GM18873 (cell line): ENCODE measurements at regions not wholly inside any gene's neighbourhood (a gene's known extent, or its start where the extent isn't known, plus 50 kb on each side); places are given as distances from the start of the nearest gene placed in this dataset.
"Not testable (repeated sequence)": the region's sequence is repeated elsewhere in the genome, so short reads cannot be mapped to it uniquely, and the experiment has no call there.

ENCODE experiments used
- ATAC-seq: cut with Tn5 transposase; IDR thresholded peaks from one replicate; pipeline ENCODE4 v1.9.1; 2021; ENCODE audit warnings: mild to moderate bottlenecking, moderate library complexity, moderate number of reproducible peaks; ENCODE audit not compliant: unreplicated experiment, low FRiP score

DNA sequence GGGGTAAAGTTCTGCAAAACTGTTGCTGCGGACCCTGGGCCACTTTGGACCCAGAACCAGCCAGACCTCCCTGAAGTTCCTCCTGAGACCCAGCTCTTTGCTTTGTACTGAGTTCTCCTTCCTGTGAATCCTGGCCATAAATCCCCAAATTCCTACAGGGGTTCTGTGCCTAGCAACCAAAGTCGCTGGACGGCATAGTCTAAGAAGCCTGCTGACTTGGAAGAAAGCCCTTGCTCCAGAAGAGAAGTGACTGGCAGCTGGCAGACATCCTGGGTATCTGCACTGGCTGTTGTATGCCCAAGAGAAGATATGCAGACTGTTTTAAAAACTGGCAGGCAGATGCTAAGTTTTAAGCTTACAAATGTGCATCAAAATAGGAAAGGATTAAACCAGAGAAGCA, 99.9 kb upstream of the SLC24A4 start:
- no peak for ATAC-seq

DNA sequence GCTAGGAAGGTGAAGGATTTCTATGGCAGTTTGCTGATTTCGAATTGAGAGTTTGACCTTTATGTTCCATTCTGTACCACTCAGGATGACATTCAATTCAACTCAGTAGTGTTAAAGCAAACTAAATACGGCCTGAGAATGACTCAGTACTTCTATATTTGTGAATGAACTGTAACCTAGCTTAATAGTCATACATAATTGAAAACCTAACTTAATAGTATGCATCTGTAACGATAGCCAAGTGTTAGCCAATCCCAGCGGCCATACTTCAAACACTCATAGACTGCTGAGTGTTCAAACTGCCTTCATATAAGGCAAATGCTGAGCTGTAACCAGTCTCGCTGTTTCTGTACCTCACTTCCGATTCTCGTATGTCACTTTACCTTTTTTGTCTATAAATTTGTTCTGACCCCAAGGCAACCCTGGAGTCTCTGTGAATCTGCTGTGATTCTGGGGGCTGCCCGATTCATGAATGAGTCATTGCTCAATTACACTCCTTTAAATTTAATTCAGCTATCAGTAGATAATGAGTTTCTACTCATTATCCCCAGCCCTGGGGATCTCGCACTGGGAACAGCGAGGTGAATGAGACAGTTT, 98.5 kb upstream of the SLC24A4 start:
- ATAC-seq: no peak

DNA sequence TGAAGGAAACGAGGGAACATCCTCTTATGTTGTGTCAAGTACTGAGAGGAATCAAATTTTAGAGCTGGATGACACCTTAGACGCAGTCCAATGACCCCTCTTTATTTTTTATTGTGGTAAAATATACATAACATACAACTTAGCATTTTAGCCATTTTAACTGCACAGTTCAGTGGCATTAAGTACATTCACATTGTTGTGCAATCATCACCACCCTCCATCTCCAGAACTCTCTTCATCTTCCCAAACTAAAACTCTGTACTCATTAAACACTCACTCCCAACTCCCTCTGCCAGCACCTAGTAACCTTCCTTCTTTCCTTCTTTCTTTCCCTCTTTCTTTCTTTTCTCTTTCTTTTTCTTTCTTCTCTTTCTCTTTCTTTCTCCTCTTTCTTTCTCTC, 97.2 kb upstream of the SLC24A4 start:
- no peak for ATAC-seq

DNA sequence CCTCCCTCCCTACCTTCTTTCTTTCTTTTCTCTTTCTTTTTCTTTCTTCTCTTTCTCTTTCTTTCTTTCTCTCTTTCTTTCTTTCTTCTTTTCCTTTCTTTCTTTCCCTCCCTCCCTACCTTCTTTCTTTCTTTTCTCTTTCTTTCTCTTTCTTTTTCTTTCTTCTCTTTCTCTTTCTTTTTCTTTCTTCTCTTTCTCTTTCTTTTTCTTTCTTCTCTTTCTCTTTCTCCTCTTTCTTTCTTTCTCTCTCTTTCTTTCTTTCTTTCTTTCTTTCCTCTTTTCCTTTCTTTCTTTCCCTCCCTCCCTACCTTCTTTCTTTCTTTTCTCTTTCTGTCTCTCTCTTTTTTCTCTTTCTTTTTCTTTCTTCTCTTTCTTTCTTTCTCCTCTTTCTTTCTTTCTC, 96.8 kb upstream of the SLC24A4 start:
- not testable (repeated sequence) for ATAC-seq

DNA sequence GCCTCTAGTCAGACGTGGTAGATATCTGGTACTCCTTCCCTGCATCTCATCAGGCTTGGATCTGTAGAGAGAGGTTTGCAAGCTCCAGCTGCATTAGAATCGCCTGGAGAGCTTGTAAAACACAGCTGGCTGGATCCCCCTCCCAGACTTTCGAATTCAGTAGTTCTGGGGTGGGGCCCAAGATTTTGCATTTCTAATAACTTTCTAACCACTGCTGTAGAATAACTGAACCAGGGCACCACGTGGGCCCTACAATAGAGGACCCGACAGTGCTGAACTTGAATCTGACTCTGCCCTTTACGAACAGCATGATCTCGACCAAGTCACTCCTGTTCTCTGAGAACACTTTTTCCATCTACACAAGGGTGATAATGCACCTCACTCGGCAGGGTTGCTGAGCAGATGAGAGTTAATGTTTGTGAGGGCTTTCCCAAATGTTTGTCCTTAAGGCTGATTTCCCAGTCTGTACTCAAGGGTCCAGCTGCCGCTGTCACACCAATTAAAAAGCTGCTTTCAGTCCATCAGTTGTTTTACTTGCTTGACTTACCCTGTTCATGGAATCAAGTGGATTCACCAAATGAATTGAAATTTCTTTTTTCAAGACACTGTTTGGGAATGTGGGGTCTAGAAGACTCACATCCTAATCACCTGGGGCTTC, 86.6 kb upstream of the SLC24A4 start:
- no peak for ATAC-seq

DNA sequence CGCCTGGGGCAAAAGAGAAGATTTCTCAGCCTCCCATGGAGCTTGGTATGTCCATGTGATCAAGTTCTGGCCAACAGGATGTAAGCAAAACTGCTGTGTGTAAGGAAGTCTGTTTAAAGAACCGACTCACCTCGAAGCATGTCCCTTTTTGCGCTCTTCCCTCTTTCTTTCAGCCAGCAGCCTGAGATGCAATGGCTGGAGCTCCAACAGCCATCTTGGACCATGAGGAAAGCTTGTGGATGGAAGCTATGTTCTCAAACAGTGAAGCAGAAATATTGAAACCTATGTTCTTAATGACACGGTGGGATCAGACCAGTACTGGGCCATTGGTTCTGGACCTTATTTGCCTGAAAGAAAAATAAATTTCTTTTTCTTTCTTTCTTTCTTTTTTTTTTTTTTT, 82.3 kb upstream of the SLC24A4 start:
- no peak for ATAC-seq

DNA sequence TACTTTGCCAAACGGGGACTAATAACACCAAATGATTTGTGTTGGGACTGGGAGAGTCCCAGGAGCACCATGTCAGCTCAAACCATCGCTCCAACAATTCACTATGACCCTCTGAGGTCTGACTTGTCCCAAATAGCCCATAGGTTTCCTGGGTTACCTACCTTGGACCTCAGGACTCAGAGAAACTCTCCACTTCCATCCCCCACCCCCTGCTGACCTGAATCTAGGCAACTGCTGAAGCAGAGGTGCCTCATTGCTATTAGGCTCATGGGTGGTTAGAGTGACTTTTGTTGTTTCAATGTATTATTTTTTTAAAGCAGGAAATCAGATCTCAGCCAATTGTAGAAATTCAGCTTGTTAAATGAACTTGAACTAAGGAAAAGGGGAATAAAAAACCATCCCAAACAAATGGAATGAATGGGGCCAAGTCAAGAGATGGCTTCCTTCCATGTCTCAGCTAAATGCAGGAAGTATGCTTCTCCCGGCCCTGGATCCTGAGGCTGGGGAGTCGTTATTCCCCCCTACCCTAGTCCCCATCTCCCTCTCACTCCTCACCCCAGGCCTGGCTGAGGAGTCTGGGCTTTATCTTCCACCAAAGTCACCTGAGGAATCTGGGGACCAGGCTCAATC, 80.9 kb upstream of the SLC24A4 start:
- no peak for ATAC-seq

DNA sequence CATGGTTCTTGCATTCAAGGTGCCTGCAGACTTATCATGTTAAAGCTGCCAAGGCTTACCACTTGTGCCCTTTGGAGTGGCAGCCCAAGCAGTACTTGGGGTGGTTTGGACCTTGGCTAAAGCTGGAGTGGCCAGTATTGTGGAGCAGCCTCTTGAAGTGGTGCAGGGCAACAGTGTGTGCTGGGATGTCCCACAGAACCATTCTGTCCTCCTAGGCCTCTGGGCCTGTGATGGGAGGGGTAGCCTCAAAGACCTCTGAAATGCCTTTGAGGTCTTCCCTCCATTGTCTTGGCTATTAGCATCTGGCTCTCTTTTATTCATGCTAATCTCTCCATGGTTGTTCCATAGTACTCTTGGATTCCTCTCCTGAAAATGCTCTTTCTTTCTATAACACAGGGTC, 78.2 kb upstream of the SLC24A4 start:
- no peak for ATAC-seq

DNA sequence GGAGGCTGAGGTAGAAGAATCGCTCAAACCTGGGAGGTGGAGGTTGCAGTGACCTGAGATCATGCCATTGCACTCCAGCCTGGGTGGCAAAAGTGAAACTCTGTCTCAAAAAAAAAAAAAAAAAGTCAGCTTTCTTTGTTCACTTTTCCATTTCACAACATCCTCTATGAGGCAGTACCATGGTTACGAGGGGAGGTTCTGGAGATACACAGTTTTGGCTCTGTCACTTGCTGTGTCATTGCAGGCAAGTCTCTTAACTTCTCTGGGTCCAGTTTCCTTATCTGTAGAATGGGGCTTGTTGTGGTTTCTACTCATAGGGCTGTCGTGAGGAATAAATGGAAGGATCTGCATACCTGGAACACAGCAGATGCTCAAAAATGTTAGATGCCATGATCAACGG, 75.6 kb upstream of the SLC24A4 start:
- ATAC-seq: no peak

DNA sequence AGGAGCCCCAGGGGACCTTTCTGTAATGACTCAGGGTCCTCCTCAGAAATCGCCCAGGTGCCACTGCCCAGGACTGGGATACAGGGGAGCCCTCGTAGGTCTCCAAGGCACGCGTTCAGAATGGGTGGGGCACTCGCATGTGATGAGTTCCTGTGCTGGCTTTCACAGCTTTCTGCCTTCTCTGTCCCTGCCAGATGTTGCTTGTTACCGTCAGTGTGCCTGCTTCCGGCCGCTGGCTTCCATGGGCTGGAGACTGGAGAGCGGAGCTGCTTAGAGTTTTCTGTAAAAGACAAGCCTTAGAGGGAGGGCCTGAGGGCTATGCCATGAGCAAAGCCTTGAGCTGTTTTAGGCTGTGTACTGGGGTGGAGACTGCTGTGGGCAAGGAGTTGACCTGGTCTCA, 75.0 kb upstream of the SLC24A4 start:
- ATAC-seq: no peak

DNA sequence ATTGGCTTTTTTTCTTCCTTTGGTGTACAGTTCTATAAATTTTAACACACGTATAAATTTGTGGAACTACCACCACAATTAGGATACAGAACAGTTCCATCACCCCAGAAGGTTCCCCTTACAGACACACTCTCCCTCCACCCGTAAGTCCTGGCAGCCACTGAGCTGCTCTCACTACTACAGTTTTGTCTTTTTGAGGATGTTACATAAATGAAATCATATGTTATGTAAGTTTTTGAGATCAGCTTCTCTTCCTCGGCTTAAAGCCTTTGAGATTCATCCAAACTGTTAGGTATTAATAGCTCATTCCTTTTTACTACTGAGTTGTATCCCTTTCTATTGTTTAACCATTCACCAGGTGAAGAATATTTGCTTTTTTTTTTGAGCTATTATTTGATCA, 74.3 kb upstream of the SLC24A4 start:
- ATAC-seq: no peak

DNA sequence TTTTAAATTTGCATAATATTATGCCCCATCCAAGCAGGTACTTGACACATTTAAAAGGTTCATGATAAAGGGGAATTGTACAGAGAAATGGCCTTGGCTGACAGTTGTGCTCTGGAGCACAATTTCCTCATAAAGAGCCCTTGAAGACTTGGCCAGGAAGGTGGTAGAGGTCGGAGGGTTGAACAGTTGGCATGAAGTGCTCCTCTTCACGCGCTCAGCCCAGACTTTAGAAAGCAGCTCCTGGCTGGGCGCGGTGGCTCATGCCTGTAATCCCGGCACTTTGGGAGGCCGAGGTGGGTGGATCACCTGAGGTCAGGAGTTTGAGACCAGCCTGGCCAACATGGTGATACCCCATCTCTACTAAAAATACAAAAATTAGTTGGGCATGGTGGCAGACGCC, 72.6 kb upstream of the SLC24A4 start:
- not testable (repeated sequence) for ATAC-seq

DNA sequence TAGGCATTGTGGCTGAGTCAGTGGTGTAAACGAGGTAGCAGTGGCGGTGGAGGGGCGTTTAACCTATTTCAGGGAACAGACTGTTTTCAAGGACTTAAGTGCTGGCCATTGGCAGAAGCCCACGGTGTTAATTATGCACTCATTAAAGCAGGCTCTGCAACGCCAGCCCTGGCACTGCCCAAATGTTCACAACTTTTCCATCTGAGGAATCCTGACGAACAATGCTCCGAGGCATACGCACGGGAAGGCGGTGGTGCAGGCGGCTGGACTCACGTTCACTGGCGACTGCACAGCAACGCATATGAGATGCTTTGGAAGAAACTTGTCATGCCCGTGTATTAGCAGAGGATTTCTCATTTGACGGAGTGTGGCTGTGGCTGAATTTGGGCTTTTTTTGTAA, 70.6 kb upstream of the SLC24A4 start:
- ATAC-seq: no peak

DNA sequence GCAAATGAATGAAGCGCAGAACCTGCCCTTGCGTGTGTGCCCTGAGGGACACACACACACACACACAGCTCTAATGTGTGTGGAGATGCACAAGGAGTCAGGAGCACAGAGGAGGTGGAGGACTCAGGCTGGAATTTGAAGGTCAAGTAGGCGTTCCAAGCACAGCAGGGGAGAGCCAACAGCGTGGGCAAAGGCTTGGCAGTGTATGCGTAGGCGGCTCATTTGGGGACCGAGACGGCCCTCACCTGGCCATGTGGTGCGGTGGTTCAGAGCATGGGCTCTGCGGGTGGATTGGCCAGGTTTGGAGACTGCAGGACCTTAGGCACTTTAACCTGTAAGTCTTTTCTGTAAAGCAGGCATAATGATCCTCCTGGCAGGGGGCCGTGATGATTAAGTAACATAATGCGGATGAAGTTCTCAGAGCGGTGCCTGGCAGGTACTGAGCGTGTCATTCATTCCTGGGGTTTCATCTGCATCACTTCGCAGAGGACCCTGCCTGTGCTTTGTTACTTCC, 69.5 kb upstream of the SLC24A4 start:
- no peak for ATAC-seq

DNA sequence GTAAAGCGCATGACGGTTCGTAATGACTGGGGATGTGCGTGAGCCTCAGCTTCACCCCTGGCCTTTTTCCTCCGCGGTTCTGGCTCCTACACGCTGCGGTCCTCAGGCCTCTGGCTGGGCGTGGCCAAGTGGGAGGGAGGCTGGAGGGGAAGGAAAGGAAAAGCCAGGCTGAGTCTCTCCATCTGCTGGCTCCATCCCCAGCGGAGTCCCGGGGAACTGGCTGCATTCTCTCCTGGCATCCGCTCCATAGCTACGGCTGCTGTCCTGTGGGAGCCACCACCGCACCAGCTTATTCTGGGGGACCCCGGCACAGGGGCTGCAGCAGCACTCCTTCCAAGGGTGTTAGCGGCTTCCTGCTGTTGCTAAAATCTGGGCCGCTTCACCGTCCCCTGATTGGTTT, 68.2 kb upstream of the SLC24A4 start:
- ATAC-seq: no peak

DNA sequence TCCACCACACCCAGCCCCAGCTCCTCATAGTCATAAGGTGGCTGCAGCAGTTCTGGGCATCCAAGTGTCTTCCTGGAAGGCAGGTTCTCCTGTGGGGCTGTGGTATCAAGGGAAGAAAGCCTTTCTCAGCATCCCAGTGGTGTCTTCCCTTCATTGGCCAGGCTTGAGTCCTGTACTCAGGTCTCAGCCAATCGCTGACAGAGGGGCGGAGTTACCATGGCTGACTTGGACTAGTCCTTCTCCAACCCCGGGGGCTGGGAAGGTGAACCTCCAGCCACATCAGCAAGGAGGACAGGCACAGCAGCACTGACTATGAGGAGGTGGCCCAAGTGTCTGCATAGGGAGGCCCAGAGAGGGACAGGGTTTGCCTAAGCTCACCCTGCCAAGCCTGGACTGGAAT, 64.0 kb upstream of the SLC24A4 start:
- no peak for ATAC-seq

DNA sequence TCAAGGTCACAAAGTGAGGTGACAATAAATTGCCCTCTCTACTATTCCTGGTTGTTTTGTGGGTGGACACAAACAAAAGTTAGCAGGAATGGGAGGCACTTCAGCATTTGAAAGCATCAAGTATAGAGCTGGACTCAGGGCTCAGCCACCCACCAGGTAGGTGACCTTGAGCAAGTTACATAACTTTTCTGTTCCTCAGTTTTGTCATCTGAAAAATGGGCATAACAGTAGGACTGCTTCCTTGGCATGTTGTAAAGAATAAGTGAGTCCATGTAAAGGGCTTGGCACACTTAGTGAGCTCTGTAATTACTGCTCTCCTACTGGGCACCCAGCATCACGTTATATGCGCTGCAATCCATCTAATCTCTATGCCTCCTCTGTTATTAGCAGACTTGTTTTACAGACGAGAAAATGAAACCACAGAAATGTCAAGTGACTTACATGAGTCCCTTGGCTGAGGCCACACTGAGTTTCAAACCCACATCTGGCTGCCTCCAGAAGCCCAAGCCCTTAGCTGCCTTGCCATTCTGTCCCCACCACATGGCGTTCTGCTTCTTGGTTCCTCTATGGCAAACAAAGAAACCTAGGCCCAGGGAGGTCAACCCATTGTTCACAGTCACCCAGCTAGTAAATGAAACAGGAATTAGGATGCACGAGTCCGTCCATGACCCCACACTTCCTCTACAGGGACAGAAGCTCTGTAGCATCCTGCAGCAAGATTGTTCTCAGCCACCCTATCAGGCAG, 63.2 kb upstream of the SLC24A4 start:
- peak; percentile 73 for ATAC-seq

DNA sequence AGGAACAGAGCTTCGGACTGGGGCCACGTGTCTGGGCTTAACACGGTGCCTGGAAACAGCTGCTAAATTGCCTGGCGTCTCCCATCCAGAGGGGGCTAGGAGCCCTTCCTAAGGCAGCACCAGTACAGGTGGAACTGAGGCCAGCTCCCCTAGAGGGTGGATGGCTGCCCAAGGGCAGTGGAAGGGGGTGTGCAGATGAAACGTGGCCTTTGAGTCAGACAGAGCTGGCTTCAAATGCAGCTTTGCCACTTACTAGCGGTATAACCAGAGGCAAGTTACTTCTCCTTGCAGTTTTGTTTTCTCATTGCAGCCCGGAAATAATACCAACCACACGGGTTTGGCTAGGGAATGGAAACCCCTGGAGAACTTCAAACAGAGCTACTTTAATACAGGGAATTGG, 59.3 kb upstream of the SLC24A4 start:
- no peak for ATAC-seq

DNA sequence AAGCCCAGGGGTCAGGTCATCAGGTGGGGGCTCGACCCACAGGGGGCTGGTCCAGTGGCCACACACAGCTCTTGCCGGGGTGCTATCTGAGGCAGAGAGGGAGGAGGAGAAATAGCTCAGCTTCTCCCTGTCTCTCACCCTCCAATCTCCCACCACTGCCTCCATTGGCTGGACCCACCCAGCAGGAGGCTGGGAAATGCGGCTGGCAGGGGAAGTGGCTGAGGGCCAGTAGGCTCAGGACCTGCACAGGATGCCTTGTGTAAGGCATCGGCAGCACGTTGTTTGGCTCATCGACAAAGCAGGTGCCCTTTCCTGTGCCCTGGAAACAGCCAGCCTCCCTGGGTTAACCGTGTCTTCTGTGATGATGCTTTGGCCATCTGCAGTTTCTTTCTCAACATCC, 58.8 kb upstream of the SLC24A4 start:
- ATAC-seq: no peak

DNA sequence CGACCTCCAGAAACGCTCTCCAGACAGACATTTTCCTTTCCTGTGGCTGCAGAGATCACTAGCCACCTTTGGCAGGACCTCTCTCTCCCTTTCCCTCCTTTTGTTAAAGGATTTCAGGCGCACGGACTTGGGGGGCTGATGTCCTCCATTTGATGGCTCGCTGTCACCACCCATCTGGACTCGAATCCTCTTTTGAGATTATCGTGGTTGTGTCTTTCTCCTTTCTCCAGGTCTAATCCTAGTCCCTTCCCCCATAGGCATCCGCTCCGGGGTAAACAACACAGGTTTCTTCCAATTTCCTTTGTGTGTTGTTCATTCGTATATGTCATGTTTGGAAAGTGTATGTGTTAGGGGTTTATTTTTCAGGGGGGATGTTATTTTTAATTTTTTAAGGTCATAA, 56.7 kb upstream of the SLC24A4 start:
- no peak for ATAC-seq
